ENCODE measurements at regions not wholly inside any gene's neighbourhood (a gene's known extent, or its start where the extent isn't known, plus 50 kb on each side); places are given as distances from the start of the nearest gene placed in this dataset.

- H3K27ac ChIP-seq, result no peak overlapping the region
- no peak for TF ChIP-seq CTCF (conservative IDR thresholded peaks at IDR 0.05)
- TF ChIP-seq ZFX (IDR thresholded peaks at IDR 0.05), result no peak
These were observed 355.3 kb downstream of the INSIG2 start for GRCh38 chr2:118443596-118443995.

- H3K27ac ChIP-seq, result no peak overlapping the region
- TF ChIP-seq ZFX (IDR thresholded peaks at IDR 0.05), result no peak
- no peak for TF ChIP-seq CTCF (conservative IDR thresholded peaks at IDR 0.05)
These were observed 354.8 kb downstream of the INSIG2 start for GRCh38 chr2:118442996-118443553.

- TF ChIP-seq CTCF (conservative IDR thresholded peaks at IDR 0.05) (no peak), ZFX (IDR thresholded peaks at IDR 0.05) (no peak)
- no peak overlapping the region for H3K27ac ChIP-seq
These were observed 353.8 kb downstream of the INSIG2 start for GRCh38 chr2:118442046-118442445.

- no peak for TF ChIP-seq ZFX (IDR thresholded peaks at IDR 0.05)
- TF ChIP-seq CTCF (conservative IDR thresholded peaks at IDR 0.05), result no peak
- no peak overlapping the region for H3K27ac ChIP-seq
These were observed 352.3 kb downstream of the INSIG2 start for GRCh38 chr2:118440404-118441098.

- H3K27ac ChIP-seq, result no peak overlapping the region
- TF ChIP-seq CTCF (conservative IDR thresholded peaks at IDR 0.05) (no peak), ZFX (IDR thresholded peaks at IDR 0.05) (no peak)
These were observed 349.2 kb downstream of the INSIG2 start for GRCh38 chr2:118437501-118437900.

GRCh38 chr2:118431997-118432396 lies 343.7 kb downstream of the INSIG2 start:
- H3K27ac ChIP-seq, result no peak overlapping the region
- no peak for TF ChIP-seq CTCF (conservative IDR thresholded peaks at IDR 0.05)
- TF ChIP-seq ZFX (IDR thresholded peaks at IDR 0.05), result no peak

- TF ChIP-seq CTCF (conservative IDR thresholded peaks at IDR 0.05) (no peak), ZFX (IDR thresholded peaks at IDR 0.05) (no peak)
- H3K27ac ChIP-seq, result no peak overlapping the region
These were observed 343.3 kb downstream of the INSIG2 start for GRCh38 chr2:118431586-118431985.
